ENCODE measurements at regions not wholly inside any gene's neighbourhood (a gene's known extent, or its start where the extent isn't known, plus 50 kb on each side); places are given as distances from the start of the nearest gene placed in this dataset.

GRCh38 chr21:23045955-23046354, 2047.7 kb downstream of the NCAM2 start (continued):
- TF ChIP-seq, protein P1, sequence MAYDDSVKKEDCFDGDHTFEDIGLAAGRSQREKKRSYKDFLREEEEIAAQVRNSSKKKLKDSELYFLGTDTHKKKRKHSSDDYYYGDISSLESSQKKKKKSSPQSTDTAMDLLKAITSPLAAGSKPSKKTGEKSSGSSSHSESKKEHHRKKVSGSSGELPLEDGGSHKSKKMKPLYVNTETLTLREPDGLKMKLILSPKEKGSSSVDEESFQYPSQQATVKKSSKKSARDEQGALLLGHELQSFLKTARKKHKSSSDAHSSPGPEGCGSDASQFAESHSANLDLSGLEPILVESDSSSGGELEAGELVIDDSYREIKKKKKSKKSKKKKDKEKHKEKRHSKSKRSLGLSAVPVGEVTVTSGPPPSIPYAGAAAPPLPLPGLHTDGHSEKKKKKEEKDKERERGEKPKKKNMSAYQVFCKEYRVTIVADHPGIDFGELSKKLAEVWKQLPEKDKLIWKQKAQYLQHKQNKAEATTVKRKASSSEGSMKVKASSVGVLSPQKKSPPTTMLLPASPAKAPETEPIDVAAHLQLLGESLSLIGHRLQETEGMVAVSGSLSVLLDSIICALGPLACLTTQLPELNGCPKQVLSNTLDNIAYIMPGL (CRISPR knock-in tag; IDR thresholded peaks at IDR 0.05): no peak
- TF ChIP-seq FOXJ3 (CRISPR knock-in tag; IDR thresholded peaks at IDR 0.05; ENCODE audit: borderline replicate concordance): no peak

- peaks cover 2% of the 10 kb centered on the region; the same call in 1 of the 2 replicates for H3K36me3 Mint-ChIP-seq
- no peak for ATAC-seq
These were observed 2069.5 kb downstream of the NCAM2 start for GRCh38 chr21:23067672-23068071.

GRCh38 chr21:23083242-23083641, 2085.0 kb downstream of the NCAM2 start:
- ATAC-seq (no peak), DNase-seq (ENCODE audit: low spot score) (no peak)
- H3K4me1 Mint-ChIP-seq: no peaks in the 10 kb centered on the region
- no peak overlapping the region for H3K27ac Mint-ChIP-seq
- H3K36me3 Mint-ChIP-seq: peaks cover 3% of the 10 kb centered on the region; the same call in 1 of the 2 replicates
- H3K27me3 Mint-ChIP-seq (ENCODE audit: low read depth): no peaks in the 10 kb centered on the region
- CTCF ChIA-PET: no interaction called here
- POLR2A ChIA-PET: no interaction called here
- H3K4me3 Mint-ChIP-seq: no peak overlapping the region
- peaks cover 18% of the 10 kb centered on the region for H3K9me3 Mint-ChIP-seq
- TF ChIP-seq HMGA2 (CRISPR knock-in tag; IDR thresholded peaks at IDR 0.05): no peak
- TF ChIP-seq ZNF121 (CRISPR knock-in tag; IDR thresholded peaks at IDR 0.05): no peak
- TF ChIP-seq, protein P2, sequence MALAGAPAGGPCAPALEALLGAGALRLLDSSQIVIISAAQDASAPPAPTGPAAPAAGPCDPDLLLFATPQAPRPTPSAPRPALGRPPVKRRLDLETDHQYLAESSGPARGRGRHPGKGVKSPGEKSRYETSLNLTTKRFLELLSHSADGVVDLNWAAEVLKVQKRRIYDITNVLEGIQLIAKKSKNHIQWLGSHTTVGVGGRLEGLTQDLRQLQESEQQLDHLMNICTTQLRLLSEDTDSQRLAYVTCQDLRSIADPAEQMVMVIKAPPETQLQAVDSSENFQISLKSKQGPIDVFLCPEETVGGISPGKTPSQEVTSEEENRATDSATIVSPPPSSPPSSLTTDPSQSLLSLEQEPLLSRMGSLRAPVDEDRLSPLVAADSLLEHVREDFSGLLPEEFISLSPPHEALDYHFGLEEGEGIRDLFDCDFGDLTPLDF (CRISPR knock-in tag; IDR thresholded peaks at IDR 0.05): no peak
- TF ChIP-seq ZNF232 (CRISPR knock-in tag; IDR thresholded peaks at IDR 0.05): no peak
- TF ChIP-seq ETV6 (CRISPR knock-in tag; IDR thresholded peaks at IDR 0.05): no peak
- no peak for TF ChIP-seq ZNF512 (CRISPR knock-in tag; IDR thresholded peaks at IDR 0.05; ENCODE audit: borderline replicate concordance)
- TF ChIP-seq PRRX2 (CRISPR knock-in tag; IDR thresholded peaks at IDR 0.05): no peak
- TF ChIP-seq, protein P3, sequence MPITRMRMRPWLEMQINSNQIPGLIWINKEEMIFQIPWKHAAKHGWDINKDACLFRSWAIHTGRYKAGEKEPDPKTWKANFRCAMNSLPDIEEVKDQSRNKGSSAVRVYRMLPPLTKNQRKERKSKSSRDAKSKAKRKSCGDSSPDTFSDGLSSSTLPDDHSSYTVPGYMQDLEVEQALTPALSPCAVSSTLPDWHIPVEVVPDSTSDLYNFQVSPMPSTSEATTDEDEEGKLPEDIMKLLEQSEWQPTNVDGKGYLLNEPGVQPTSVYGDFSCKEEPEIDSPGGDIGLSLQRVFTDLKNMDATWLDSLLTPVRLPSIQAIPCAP (CRISPR knock-in tag; IDR thresholded peaks at IDR 0.05): no peak
- TF ChIP-seq PREB (CRISPR knock-in tag; IDR thresholded peaks at IDR 0.05; ENCODE audit: borderline replicate concordance): no peak
- TF ChIP-seq, protein P4, sequence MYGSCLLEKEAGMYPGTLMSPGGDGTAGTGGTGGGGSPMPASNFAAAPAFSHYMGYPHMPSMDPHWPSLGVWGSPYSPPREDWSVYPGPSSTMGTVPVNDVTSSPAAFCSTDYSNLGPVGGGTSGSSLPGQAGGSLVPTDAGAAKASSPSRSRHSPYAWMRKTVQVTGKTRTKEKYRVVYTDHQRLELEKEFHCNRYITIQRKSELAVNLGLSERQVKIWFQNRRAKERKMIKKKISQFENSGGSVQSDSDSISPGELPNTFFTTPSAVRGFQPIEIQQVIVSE (CRISPR knock-in tag; IDR thresholded peaks at IDR 0.05; ENCODE audit: borderline replicate concordance): no peak
- no peak for TF ChIP-seq NR2C2 (CRISPR knock-in tag; IDR thresholded peaks at IDR 0.05)
- TF ChIP-seq ZNF671 (CRISPR knock-in tag; IDR thresholded peaks at IDR 0.05): no peak
- TF ChIP-seq ZSCAN18 (CRISPR knock-in tag; IDR thresholded peaks at IDR 0.05): no peak
- TF ChIP-seq ZNF138 (CRISPR knock-in tag; conservative IDR thresholded peaks at IDR 0.05): no peak
- no peak for TF ChIP-seq ZNF263 (CRISPR knock-in tag; IDR thresholded peaks at IDR 0.05; ENCODE audit: low read depth)
- TF ChIP-seq TP53 (CRISPR knock-in tag; IDR thresholded peaks at IDR 0.05): no peak

More at GRCh38 chr21:23067672-23068071, 2069.5 kb downstream of the NCAM2 start:
- Mint-ChIP-seq H3K4me3 (no peak overlapping the region), H3K27me3 (ENCODE audit: low read depth) (no peaks in the 10 kb centered on the region), H3K9me3 (peaks cover 11% of the 10 kb centered on the region), H3K4me1 (no peaks in the 10 kb centered on the region), H3K27ac (no peak overlapping the region)
- no peak for TF ChIP-seq NFYB (CRISPR knock-in tag; conservative IDR thresholded peaks at IDR 0.05; ENCODE audit: low read depth)
- no peak for TF ChIP-seq GRHL2 (CRISPR knock-in tag; IDR thresholded peaks at IDR 0.05; ENCODE audit: insufficient replicate concordance, severe bottlenecking)
- TF ChIP-seq PRRX2 (CRISPR knock-in tag; IDR thresholded peaks at IDR 0.05): no peak
- TF ChIP-seq, protein P5, sequence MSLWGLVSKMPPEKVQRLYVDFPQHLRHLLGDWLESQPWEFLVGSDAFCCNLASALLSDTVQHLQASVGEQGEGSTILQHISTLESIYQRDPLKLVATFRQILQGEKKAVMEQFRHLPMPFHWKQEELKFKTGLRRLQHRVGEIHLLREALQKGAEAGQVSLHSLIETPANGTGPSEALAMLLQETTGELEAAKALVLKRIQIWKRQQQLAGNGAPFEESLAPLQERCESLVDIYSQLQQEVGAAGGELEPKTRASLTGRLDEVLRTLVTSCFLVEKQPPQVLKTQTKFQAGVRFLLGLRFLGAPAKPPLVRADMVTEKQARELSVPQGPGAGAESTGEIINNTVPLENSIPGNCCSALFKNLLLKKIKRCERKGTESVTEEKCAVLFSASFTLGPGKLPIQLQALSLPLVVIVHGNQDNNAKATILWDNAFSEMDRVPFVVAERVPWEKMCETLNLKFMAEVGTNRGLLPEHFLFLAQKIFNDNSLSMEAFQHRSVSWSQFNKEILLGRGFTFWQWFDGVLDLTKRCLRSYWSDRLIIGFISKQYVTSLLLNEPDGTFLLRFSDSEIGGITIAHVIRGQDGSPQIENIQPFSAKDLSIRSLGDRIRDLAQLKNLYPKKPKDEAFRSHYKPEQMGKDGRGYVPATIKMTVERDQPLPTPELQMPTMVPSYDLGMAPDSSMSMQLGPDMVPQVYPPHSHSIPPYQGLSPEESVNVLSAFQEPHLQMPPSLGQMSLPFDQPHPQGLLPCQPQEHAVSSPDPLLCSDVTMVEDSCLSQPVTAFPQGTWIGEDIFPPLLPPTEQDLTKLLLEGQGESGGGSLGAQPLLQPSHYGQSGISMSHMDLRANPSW (CRISPR knock-in tag; conservative IDR thresholded peaks at IDR 0.05; ENCODE audit: low read depth): no peak
- TF ChIP-seq CREB1 (CRISPR knock-in tag; IDR thresholded peaks at IDR 0.05): no peak
- no peak for DNase-seq (ENCODE audit: low spot score)
- POLR2A ChIA-PET: no interaction called here
- CTCF ChIA-PET: no interaction called here

All from WTC11 (cell line).